ENCODE measurements at regions not wholly inside any gene's neighbourhood (a gene's known extent, or its start where the extent isn't known, plus 50 kb on each side); places are given as distances from the start of the nearest gene placed in this dataset.

DNA sequence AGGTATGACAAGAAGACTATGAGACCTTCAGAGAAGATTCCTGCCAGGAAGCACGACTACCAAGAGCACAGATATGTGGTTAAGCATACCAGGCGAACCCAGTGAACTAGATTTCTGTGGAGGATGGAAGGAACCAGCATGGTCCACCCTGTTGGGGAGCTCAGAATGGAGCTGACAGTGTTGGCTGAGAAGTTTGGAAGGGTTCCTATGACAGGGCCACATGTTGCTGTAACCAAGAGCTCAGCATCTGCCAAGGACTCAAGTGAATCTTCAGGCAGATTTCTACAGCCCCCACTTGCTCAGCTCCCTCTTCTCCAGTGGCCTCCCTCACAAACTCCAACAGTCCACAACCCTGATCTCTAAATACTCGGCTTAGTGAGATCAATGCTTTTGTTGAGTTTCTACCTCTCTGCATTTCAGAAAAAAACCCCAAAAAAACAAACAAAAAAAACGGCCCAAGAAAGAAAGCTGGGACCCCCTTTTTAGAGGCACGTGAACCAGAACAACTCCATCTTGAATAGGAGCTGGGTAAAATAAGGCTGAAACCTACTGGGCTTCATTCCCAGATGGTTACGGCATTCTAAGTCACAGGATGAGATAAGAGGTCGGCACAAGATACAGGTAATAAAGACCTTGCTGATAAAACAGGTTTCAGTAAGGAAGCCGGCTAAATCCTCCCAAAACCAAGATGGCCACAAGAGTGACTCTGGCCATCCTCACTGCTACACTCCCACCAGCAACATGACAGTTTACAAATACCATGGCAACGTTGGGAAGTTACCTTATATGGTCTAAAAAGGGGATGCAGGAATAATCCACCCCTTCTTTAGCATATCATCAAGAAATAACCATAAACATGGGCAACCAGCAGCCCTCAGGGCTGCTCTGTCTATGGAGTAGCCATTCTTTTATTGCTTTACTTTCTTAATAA lies 691.1 kb downstream of the UQCRFS1 start:
- H3K27ac ChIP-seq = no peak overlapping the region
- no peaks in the 10 kb centered on the region for H3K36me3 ChIP-seq
- H3K4me1 ChIP-seq = no peaks in the 10 kb centered on the region
- DNase-seq (ENCODE audit: low spot score in 2 of 2) = no peak
- no peaks in the 10 kb centered on the region for H3K9me3 ChIP-seq
- TF ChIP-seq, protein P1, sequence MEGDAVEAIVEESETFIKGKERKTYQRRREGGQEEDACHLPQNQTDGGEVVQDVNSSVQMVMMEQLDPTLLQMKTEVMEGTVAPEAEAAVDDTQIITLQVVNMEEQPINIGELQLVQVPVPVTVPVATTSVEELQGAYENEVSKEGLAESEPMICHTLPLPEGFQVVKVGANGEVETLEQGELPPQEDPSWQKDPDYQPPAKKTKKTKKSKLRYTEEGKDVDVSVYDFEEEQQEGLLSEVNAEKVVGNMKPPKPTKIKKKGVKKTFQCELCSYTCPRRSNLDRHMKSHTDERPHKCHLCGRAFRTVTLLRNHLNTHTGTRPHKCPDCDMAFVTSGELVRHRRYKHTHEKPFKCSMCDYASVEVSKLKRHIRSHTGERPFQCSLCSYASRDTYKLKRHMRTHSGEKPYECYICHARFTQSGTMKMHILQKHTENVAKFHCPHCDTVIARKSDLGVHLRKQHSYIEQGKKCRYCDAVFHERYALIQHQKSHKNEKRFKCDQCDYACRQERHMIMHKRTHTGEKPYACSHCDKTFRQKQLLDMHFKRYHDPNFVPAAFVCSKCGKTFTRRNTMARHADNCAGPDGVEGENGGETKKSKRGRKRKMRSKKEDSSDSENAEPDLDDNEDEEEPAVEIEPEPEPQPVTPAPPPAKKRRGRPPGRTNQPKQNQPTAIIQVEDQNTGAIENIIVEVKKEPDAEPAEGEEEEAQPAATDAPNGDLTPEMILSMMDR (IDR thresholded peaks at IDR 0.05) = no peak
- no peak overlapping the region for H3K4me3 ChIP-seq
- intact Hi-C loops (cut with DNase I) = no loop called here
- H3K27me3 ChIP-seq = no peaks in the 10 kb centered on the region

DNA sequence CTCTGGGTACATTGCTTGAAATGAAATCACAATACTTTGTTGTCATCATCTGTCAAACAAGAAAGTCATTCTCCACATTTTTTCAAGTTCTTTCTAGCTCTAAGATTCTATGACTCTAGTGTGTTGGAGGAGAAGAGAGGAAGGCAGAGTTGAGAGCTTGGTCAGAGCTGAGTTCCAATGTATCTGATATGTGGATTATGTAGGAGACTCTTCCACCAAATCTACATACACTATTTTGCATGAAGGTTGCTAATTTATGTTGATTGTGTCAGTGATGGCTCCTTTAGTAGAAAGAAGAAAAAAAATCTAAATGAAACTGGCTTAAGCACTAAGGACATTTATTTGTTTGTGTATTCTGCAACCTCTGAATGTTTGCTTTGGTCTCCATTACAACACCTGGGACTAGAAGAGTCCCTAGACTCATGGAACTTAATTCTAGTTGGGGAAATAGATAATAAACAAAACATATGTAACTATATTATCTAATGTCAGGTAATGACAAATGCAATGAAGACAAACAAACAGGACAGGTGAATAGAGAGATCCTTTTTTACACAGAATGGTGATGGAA lies 691.9 kb downstream of the UQCRFS1 start:
- H3K27ac ChIP-seq = no peak overlapping the region
- intact Hi-C loops (cut with DNase I) = no loop called here
- TF ChIP-seq, protein P1 (IDR thresholded peaks at IDR 0.05) = no peak
- no peak for DNase-seq (ENCODE audit: low spot score in 2 of 2)
- H3K4me3 ChIP-seq = no peak overlapping the region
- H3K27me3 ChIP-seq = no peaks in the 10 kb centered on the region
- H3K36me3 ChIP-seq = no peaks in the 10 kb centered on the region
- no peaks in the 10 kb centered on the region for H3K4me1 ChIP-seq
- H3K9me3 ChIP-seq = no peaks in the 10 kb centered on the region

DNA sequence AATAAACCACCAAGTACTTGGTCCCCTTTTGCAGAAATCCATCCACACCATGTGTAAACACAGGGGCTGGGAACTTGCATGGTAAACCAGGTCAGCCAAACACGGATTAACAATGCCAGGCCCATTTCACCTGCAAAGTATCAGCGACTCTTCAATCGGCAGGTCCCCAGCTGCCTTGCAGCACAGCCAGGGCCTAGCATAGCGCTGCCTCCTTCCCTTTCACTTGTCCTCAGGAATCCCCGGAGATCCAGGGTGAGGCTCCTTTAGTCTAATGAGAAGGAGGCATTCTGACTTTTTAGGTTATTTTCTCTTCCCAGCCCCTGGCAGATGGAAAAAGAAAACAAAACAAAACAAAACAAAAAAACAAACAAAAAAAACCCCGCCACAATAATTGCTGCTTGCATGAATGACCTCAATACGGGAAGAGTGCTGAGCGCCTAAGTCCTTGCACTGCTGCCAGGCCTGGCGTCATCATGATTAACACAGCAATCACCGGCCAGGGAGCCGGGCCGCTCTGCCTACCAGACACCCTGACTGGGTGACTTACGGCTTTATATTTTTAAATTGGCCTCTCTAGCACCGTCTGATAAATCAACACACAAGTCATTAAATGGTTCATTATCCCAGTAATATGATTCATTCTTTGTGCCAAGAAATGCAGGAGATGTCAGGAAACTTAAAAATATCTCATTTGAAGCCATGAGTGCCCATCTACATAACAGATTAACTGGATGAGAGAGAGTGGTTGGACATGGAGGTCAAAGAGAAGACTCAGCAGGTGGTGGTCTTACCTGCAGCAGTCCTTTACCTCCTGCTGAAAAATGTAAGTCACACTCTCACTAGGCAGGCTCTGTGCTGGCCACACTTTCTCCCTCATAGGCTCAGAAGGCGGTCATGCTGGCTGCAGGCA lies 692.7 kb downstream of the UQCRFS1 start:
- Histone ChIP-seq H3K4me3 (no peak overlapping the region), H3K4me1 (no peaks in the 10 kb centered on the region), H3K27ac (no peak overlapping the region), H3K27me3 (no peaks in the 10 kb centered on the region), H3K9me3 (no peaks in the 10 kb centered on the region), H3K36me3 (no peaks in the 10 kb centered on the region)
- TF ChIP-seq, protein P1 (IDR thresholded peaks at IDR 0.05) = no peak
- DNase-seq (ENCODE audit: low spot score in 2 of 2) = no peak
- intact Hi-C loops (cut with DNase I) = no loop called here

DNA sequence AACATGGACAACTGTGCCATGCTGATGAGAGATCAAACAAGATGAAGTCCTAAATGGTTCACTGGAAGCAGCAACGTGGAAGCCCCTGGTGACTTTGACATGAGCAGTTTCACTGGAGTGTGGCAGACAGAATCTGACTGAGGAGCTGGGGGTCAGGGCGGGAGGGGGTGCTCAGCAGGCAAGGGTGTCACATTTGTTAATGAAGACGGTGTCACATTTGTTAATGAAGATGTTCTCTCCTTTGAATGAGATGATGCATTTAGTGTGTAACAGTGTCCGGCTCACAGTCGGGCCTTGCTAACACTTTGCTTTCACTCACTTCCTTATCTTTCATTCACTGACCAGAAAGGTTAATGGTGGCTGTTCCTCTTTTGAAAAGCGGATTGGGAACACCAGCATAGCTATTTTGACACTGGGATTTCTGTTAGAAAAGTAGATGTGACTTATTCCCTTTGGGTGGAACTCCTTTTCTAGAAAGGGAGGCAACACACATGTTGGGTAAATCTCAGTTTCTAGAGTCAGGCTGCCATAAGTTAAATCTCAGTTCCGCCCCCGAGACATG lies 693.7 kb downstream of the UQCRFS1 start:
- no peak overlapping the region for H3K27ac ChIP-seq
- no peak for DNase-seq (ENCODE audit: low spot score in 2 of 2)
- TF ChIP-seq, protein P1 (IDR thresholded peaks at IDR 0.05) = no peak
- H3K9me3 ChIP-seq = no peaks in the 10 kb centered on the region
- no peak overlapping the region for H3K4me3 ChIP-seq
- no peaks in the 10 kb centered on the region for H3K36me3 ChIP-seq
- intact Hi-C loops (cut with DNase I) = no loop called here
- H3K4me1 ChIP-seq = no peaks in the 10 kb centered on the region
- no peaks in the 10 kb centered on the region for H3K27me3 ChIP-seq

DNA sequence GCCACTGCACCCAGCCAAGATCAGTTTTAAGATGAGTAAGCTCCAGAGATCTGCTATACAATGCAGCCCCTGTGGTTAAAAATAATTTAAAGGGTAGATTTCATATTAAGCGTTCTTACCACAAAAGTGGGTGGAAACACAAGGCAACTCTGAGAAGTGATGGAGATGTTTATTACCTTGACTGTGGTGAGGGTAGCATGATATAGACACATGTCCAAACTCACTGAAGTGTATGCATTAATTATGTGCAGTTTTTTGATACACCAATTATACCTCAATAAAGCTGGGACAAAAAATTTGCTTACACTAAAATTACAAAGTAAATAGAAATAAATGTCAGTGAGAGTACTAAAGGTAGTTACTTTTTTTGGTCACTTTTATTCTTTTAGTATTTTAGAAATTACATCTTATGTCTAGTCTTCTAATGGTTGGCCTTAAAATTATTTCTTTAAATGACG lies 696.5 kb downstream of the UQCRFS1 start:
- H3K27me3 ChIP-seq = no peaks in the 10 kb centered on the region
- H3K4me3 ChIP-seq = no peak overlapping the region
- H3K27ac ChIP-seq = no peak overlapping the region
- TF ChIP-seq, protein P1 (IDR thresholded peaks at IDR 0.05) = no peak
- no peaks in the 10 kb centered on the region for H3K9me3 ChIP-seq
- intact Hi-C loops (cut with DNase I) = no loop called here
- H3K4me1 ChIP-seq = no peaks in the 10 kb centered on the region
- H3K36me3 ChIP-seq = no peaks in the 10 kb centered on the region
- no peak for DNase-seq (ENCODE audit: low spot score in 2 of 2)
